ENCODE measurements at regions not wholly inside any gene's neighbourhood (a gene's known extent, or its start where the extent isn't known, plus 50 kb on each side); places are given as distances from the start of the nearest gene placed in this dataset.

GRCh38 chr2:82657106-82657505, 1802.0 kb downstream of the SUCLG1 start:
- no peaks in the 10 kb centered on the region for H3K27me3 ChIP-seq (replicated peaks in 1 of 2; ENCODE audit: control insufficient read depth in 2 of 2, extremely low read depth in 1 of 2, insufficient read depth in 2 of 2, low read length in 1 of 2)

GRCh38 chr2:82656420-82656819, 1802.7 kb downstream of the SUCLG1 start:
- WGBS (ENCODE audit: insufficient coverage): 60% methylated on average over 1 of the region's 2 CpGs
- no peak overlapping the region for H3K4me3 Mint-ChIP-seq
- H3K27ac Mint-ChIP-seq: no peak overlapping the region
- no peaks in the 10 kb centered on the region for H3K27me3 Mint-ChIP-seq
- Histone ChIP-seq H3K27ac (ENCODE audit: low read length) (no peak overlapping the region), H3K36me3 (ENCODE audit: control insufficient read depth in 2 of 2, extremely low read depth in 1 of 2, insufficient read depth in 1 of 2, low read length in 1 of 2) (no peaks in the 10 kb centered on the region), H3K4me3 (ENCODE audit: control insufficient read depth in 1 of 2, extremely low read depth in 1 of 2, low read length in 1 of 2) (no peak overlapping the region), H3K4me1 (ENCODE audit: control insufficient read depth in 1 of 2, extremely low read depth in 1 of 2, insufficient read depth in 2 of 2, low read length in 2 of 2) (no peaks in the 10 kb centered on the region), H3K27me3 (replicated peaks in 1 of 2; ENCODE audit: control insufficient read depth in 2 of 2, extremely low read depth in 1 of 2, insufficient read depth in 2 of 2, low read length in 1 of 2) (no peaks in the 10 kb centered on the region), H3K9me3 (no peaks in the 10 kb centered on the region)
- CTCF ChIA-PET: no interaction called here
- H3K36me3 Mint-ChIP-seq: no peaks in the 10 kb centered on the region
- no peak for DNase-seq
- POLR2A ChIA-PET: no interaction called here
- H3K9me3 Mint-ChIP-seq: peaks cover 4 to 23% (median 12%) of the 10 kb centered on the region in 3 donors
- no peak for ATAC-seq (replicated peaks in 1 of 4)
- H3K4me1 Mint-ChIP-seq: no peaks in the 10 kb centered on the region

More at GRCh38 chr2:82657106-82657505, 1802.0 kb downstream of the SUCLG1 start:
- no peaks in the 10 kb centered on the region for H3K27me3 Mint-ChIP-seq
- Histone ChIP-seq H3K36me3 (ENCODE audit: control insufficient read depth in 2 of 2, extremely low read depth in 1 of 2, insufficient read depth in 1 of 2, low read length in 1 of 2) (no peaks in the 10 kb centered on the region), H3K27ac (ENCODE audit: low read length) (no peak overlapping the region), H3K4me3 (ENCODE audit: control insufficient read depth in 1 of 2, extremely low read depth in 1 of 2, low read length in 1 of 2) (no peak overlapping the region), H3K9me3 (no peaks in the 10 kb centered on the region), H3K4me1 (ENCODE audit: control insufficient read depth in 1 of 2, extremely low read depth in 1 of 2, insufficient read depth in 2 of 2, low read length in 2 of 2) (no peaks in the 10 kb centered on the region)
- no peak for ATAC-seq (replicated peaks in 1 of 4)
- POLR2A ChIA-PET: no interaction called here
- CTCF ChIA-PET: no interaction called here
- H3K4me1 Mint-ChIP-seq: no peaks in the 10 kb centered on the region
- WGBS (ENCODE audit: insufficient coverage): 100% methylated on average over 1 of the region's 2 CpGs
- H3K4me3 Mint-ChIP-seq: no peak overlapping the region
- H3K27ac Mint-ChIP-seq: no peak overlapping the region
- H3K9me3 Mint-ChIP-seq: peaks cover 4 to 19% (median 6%) of the 10 kb centered on the region in 3 donors
- H3K36me3 Mint-ChIP-seq: no peaks in the 10 kb centered on the region
- no peak for DNase-seq

GRCh38 chr2:82652117-82652516, 1807.0 kb downstream of the SUCLG1 start:
- no peaks in the 10 kb centered on the region for H3K27me3 ChIP-seq (replicated peaks in 1 of 2; ENCODE audit: control insufficient read depth in 2 of 2, extremely low read depth in 1 of 2, insufficient read depth in 2 of 2, low read length in 1 of 2)
- POLR2A ChIA-PET: no interaction called here
- Mint-ChIP-seq H3K36me3 (no peaks in the 10 kb centered on the region), H3K4me3 (no peak overlapping the region), H3K9me3 (peaks cover 7 to 37% (median 18%) of the 10 kb centered on the region in 3 donors), H3K27ac (no peak overlapping the region), H3K4me1 (no peaks in the 10 kb centered on the region), H3K27me3 (no peaks in the 10 kb centered on the region)
- no peaks in the 10 kb centered on the region for H3K9me3 ChIP-seq
- no peak for DNase-seq
- H3K4me3 ChIP-seq (ENCODE audit: control insufficient read depth in 1 of 2, extremely low read depth in 1 of 2, low read length in 1 of 2): no peak overlapping the region
- H3K27ac ChIP-seq (ENCODE audit: low read length): no peak overlapping the region
- CTCF ChIA-PET: no interaction called here
- no peaks in the 10 kb centered on the region for H3K36me3 ChIP-seq (ENCODE audit: control insufficient read depth in 2 of 2, extremely low read depth in 1 of 2, insufficient read depth in 1 of 2, low read length in 1 of 2)
- no peak for ATAC-seq (replicated peaks in 1 of 4)
- H3K4me1 ChIP-seq (ENCODE audit: control insufficient read depth in 1 of 2, extremely low read depth in 1 of 2, insufficient read depth in 2 of 2, low read length in 2 of 2): no peaks in the 10 kb centered on the region

- peaks cover 12 to 41% (median 21%) of the 10 kb centered on the region in 3 donors for H3K9me3 Mint-ChIP-seq
- Histone ChIP-seq H3K27ac (ENCODE audit: low read length) (no peak overlapping the region), H3K9me3 (no peaks in the 10 kb centered on the region), H3K4me1 (ENCODE audit: control insufficient read depth in 1 of 2, extremely low read depth in 1 of 2, insufficient read depth in 2 of 2, low read length in 2 of 2) (no peaks in the 10 kb centered on the region), H3K36me3 (ENCODE audit: control insufficient read depth in 2 of 2, extremely low read depth in 1 of 2, insufficient read depth in 1 of 2, low read length in 1 of 2) (no peaks in the 10 kb centered on the region), H3K27me3 (replicated peaks in 1 of 2; ENCODE audit: control insufficient read depth in 2 of 2, extremely low read depth in 1 of 2, insufficient read depth in 2 of 2, low read length in 1 of 2) (no peaks in the 10 kb centered on the region), H3K4me3 (ENCODE audit: control insufficient read depth in 1 of 2, extremely low read depth in 1 of 2, low read length in 1 of 2) (no peak overlapping the region)
- no peaks in the 10 kb centered on the region for H3K36me3 Mint-ChIP-seq
- H3K27ac Mint-ChIP-seq: no peak overlapping the region
- ChIA-PET CTCF (no interaction called here), POLR2A (interaction anchor here in 1 of 2 donors (0.6 kb wide), 2 partner anchors 450 to 1217 kb away, joined by 3 to 7 read pairs; no protein-coding TSS in a partner anchor)
- no peak overlapping the region for H3K4me3 Mint-ChIP-seq
- WGBS (ENCODE audit: insufficient coverage): no CpG with 5 or more reads among the region's 2 CpGs
- no peaks in the 10 kb centered on the region for H3K4me1 Mint-ChIP-seq
- H3K27me3 Mint-ChIP-seq: no peaks in the 10 kb centered on the region
- DNase-seq (no peak), ATAC-seq (replicated peaks in 1 of 4) (no peak)
Measured at GRCh38 chr2:82650038-82650437, 1809.0 kb downstream of the SUCLG1 start.

- H3K27ac Mint-ChIP-seq: no peak overlapping the region
- ATAC-seq (replicated peaks in 1 of 4): no peak
- H3K27me3 Mint-ChIP-seq: no peaks in the 10 kb centered on the region
Measured at GRCh38 chr2:82641598-82642180, 1817.4 kb downstream of the SUCLG1 start.

GRCh38 chr2:82636402-82637020, 1822.6 kb downstream of the SUCLG1 start:
- CTCF ChIA-PET: no interaction called here
- no peaks in the 10 kb centered on the region for H3K36me3 ChIP-seq (ENCODE audit: control insufficient read depth in 2 of 2, extremely low read depth in 1 of 2, insufficient read depth in 1 of 2, low read length in 1 of 2)
- H3K9me3 ChIP-seq: no peaks in the 10 kb centered on the region
- Mint-ChIP-seq H3K4me1 (no peaks in the 10 kb centered on the region), H3K36me3 (no peaks in the 10 kb centered on the region), H3K9me3 (peaks cover 14 to 18% (median 15%) of the 10 kb centered on the region in 3 donors), H3K27ac (no peak overlapping the region), H3K4me3 (no peak overlapping the region), H3K27me3 (no peaks in the 10 kb centered on the region)
- POLR2A ChIA-PET: no interaction called here
- no peak for DNase-seq
- ATAC-seq (replicated peaks in 1 of 4): no peak
- no CpG with 5 or more reads among the region's 3 CpGs for WGBS (ENCODE audit: insufficient coverage)
- H3K27ac ChIP-seq (ENCODE audit: low read length): no peak overlapping the region
- H3K4me3 ChIP-seq (ENCODE audit: control insufficient read depth in 1 of 2, extremely low read depth in 1 of 2, low read length in 1 of 2): no peak overlapping the region
- no peaks in the 10 kb centered on the region for H3K27me3 ChIP-seq (replicated peaks in 1 of 2; ENCODE audit: control insufficient read depth in 2 of 2, extremely low read depth in 1 of 2, insufficient read depth in 2 of 2, low read length in 1 of 2)
- H3K4me1 ChIP-seq (ENCODE audit: control insufficient read depth in 1 of 2, extremely low read depth in 1 of 2, insufficient read depth in 2 of 2, low read length in 2 of 2): no peaks in the 10 kb centered on the region

More at GRCh38 chr2:82641598-82642180, 1817.4 kb downstream of the SUCLG1 start:
- POLR2A ChIA-PET: no interaction called here
- no peaks in the 10 kb centered on the region for H3K27me3 ChIP-seq (replicated peaks in 1 of 2; ENCODE audit: control insufficient read depth in 2 of 2, extremely low read depth in 1 of 2, insufficient read depth in 2 of 2, low read length in 1 of 2)
- no peak overlapping the region for H3K4me3 ChIP-seq (ENCODE audit: control insufficient read depth in 1 of 2, extremely low read depth in 1 of 2, low read length in 1 of 2)
- no peaks in the 10 kb centered on the region for H3K36me3 ChIP-seq (ENCODE audit: control insufficient read depth in 2 of 2, extremely low read depth in 1 of 2, insufficient read depth in 1 of 2, low read length in 1 of 2)
- no peak for DNase-seq
- H3K9me3 ChIP-seq: no peaks in the 10 kb centered on the region
- H3K9me3 Mint-ChIP-seq: peaks cover 18 to 32% (median 18%) of the 10 kb centered on the region in 3 donors
- H3K36me3 Mint-ChIP-seq: no peaks in the 10 kb centered on the region
- H3K4me3 Mint-ChIP-seq: no peak overlapping the region
- no peak overlapping the region for H3K27ac ChIP-seq (ENCODE audit: low read length)
- CTCF ChIA-PET: no interaction called here
- no peaks in the 10 kb centered on the region for H3K4me1 Mint-ChIP-seq
- 69% methylated on average over 2 of the region's 2 CpGs for WGBS (ENCODE audit: insufficient coverage)
- H3K4me1 ChIP-seq (ENCODE audit: control insufficient read depth in 1 of 2, extremely low read depth in 1 of 2, insufficient read depth in 2 of 2, low read length in 2 of 2): no peaks in the 10 kb centered on the region

- H3K9me3 Mint-ChIP-seq: peaks cover 7 to 28% (median 14%) of the 10 kb centered on the region in 3 donors
- H3K27me3 ChIP-seq (replicated peaks in 1 of 2; ENCODE audit: control insufficient read depth in 2 of 2, extremely low read depth in 1 of 2, insufficient read depth in 2 of 2, low read length in 1 of 2): no peaks in the 10 kb centered on the region
- ChIA-PET CTCF (no interaction called here), POLR2A (no interaction called here)
- no peak overlapping the region for H3K27ac Mint-ChIP-seq
- H3K9me3 ChIP-seq: no peaks in the 10 kb centered on the region
- H3K4me1 ChIP-seq (ENCODE audit: control insufficient read depth in 1 of 2, extremely low read depth in 1 of 2, insufficient read depth in 2 of 2, low read length in 2 of 2): no peaks in the 10 kb centered on the region
- no peaks in the 10 kb centered on the region for H3K27me3 Mint-ChIP-seq
- no peak overlapping the region for H3K27ac ChIP-seq (ENCODE audit: low read length)
- H3K4me3 Mint-ChIP-seq: no peak overlapping the region
- H3K36me3 Mint-ChIP-seq: no peaks in the 10 kb centered on the region
- no peak overlapping the region for H3K4me3 ChIP-seq (ENCODE audit: control insufficient read depth in 1 of 2, extremely low read depth in 1 of 2, low read length in 1 of 2)
- H3K4me1 Mint-ChIP-seq: no peaks in the 10 kb centered on the region
- H3K36me3 ChIP-seq (ENCODE audit: control insufficient read depth in 2 of 2, extremely low read depth in 1 of 2, insufficient read depth in 1 of 2, low read length in 1 of 2): no peaks in the 10 kb centered on the region
- ATAC-seq (replicated peaks in 1 of 4) (no peak), DNase-seq (no peak)
Measured at GRCh38 chr2:82599021-82599420, 1860.1 kb downstream of the SUCLG1 start.
